Peyer's patch (tissue), 4 donors: ENCODE measurements at regions not wholly inside any gene's neighbourhood (a gene's known extent, or its start where the extent isn't known, plus 50 kb on each side); places are given as distances from the start of the nearest gene placed in this dataset.

Experiments
- DNase-seq, 3 donors: peaks; one replicate each; pipeline ENCODE4 v3.0.0-alpha.2; 2017 to 2019
- H3K27ac ChIP-seq, 4 donors: fragments of 200-600 bp; sonication (generic); one replicate each; pipeline ENCODE4 v1.5.1; 2016 to 2019
- H3K27me3 ChIP-seq, 2 donors: fragments of 200-600 bp; sonication (generic); one replicate each; pipeline ENCODE4 v1.5.1; 2019
- H3K36me3 ChIP-seq, 3 donors: fragments of 200-600 bp; sonication (generic); one replicate each; pipeline ENCODE4 v1.5.1; 2016 to 2019
- H3K4me1 ChIP-seq, 4 donors: fragments of 200-600 bp; sonication (generic); one replicate each; pipeline ENCODE4 v1.5.1; 2016 to 2019
- H3K4me3 ChIP-seq, 4 donors: fragments of 200-600 bp; sonication (generic); 1 replicate in 3 of 4; 2 replicates in 1 of 4; pipeline ENCODE4 v1.5.1; 2016 to 2019; ENCODE audit warnings: mild to moderate bottlenecking in 1 of 4
- H3K9me3 ChIP-seq, 4 donors: fragments of 200-600 bp; sonication (generic); one replicate each; pipeline ENCODE4 v1.5.1; 2016 to 2019; ENCODE audit warnings: mild to moderate bottlenecking in 1 of 4
- CTCF ChIP-seq, 6 experiments: fragments of 450-650 bp in 4 of 6; fragments of 200-600 bp in 2 of 6; sonication (generic) in 1 of 6; IDR thresholded peaks; one replicate each; pipeline ENCODE4 v1.5.1; 2017 to 2019; ENCODE audit warnings: antibody characterized with exemption in 6 of 6, mild to moderate bottlenecking in 3 of 6, moderate library complexity in 1 of 6
- POLR2A ChIP-seq, 2 donors: fragments of 450-650 bp; IDR thresholded peaks; one replicate each; pipeline ENCODE4 v1.5.1; 2017; ENCODE audit warnings: antibody characterized with exemption in 2 of 2, mild to moderate bottlenecking in 2 of 2, moderate library complexity in 2 of 2

- Histone ChIP-seq H3K4me3 (peak overlapping the region in 1 of 4 donors; percentile 9), H3K27me3 (no peaks in the 10 kb centered on the region), H3K36me3 (no peaks in the 10 kb centered on the region), H3K9me3 (no peaks in the 10 kb centered on the region), H3K27ac (peak overlapping the region; percentile 38 to 93 (median 78)), H3K4me1 (peaks cover 0 to 12% (median 0%) of the 10 kb centered on the region in 4 donors)
- TF ChIP-seq CTCF (IDR thresholded peaks at IDR 0.05) (no peak), POLR2A (IDR thresholded peaks at IDR 0.05) (no peak)
- no peak for DNase-seq
Observed at GRCh38 chr16:86196687-86197391, 297.9 kb downstream of the IRF8 start.

DNA sequence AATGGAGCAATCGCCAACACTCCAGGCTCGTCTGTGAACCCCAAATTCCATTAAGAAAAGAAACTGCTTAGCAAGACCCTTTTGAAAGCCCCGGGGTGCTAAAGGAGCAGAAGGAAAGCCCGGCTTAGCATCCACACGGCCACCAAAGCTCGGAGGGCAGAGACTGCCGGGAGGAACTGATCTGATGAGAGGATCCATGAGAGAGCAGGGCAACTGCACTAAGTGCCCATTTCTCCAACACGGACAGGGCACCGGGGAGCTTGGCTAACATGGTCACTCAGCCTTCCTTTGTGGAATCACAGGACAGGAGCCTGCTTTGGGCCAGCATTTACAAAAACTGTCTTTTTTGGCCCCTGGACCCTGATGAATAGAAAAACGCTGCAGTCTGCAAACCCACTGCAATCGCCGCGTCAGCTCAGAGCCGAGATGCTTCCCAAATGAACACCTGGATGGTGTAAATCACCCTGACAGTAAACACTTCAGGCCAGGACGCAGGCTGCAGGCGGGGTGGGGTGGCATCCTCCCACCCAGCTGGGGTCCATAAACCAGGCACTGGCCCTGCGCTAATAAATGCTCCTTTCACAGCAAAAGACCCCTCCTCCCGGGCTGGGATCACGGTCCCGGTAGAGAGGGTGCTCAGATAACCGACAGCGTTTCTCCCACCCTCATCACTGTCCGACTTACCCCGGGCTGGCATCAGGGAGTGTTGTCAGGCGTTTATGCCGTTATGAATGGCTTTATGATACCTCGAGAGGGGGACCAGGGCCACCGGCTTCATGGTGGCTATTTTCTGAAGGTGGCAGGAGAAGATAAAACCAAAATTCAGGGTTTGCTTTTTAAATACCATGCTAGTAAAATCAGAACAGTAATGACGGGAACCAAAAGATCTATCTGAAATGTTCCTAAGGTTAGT, 299.5 kb downstream of the IRF8 start:
- Histone ChIP-seq H3K27ac (peak overlapping the region; percentile 65 to 93 (median 78)), H3K4me1 (peaks cover 0 to 12% (median 0%) of the 10 kb centered on the region in 4 donors), H3K27me3 (no peaks in the 10 kb centered on the region), H3K36me3 (no peaks in the 10 kb centered on the region), H3K9me3 (no peaks in the 10 kb centered on the region), H3K4me3 (peak overlapping the region in 2 of 4 donors; percentile 9 to 12)
- TF ChIP-seq CTCF (IDR thresholded peaks at IDR 0.05) (no peak), POLR2A (IDR thresholded peaks at IDR 0.05) (no peak)
- DNase-seq: no peak

GRCh38 chr16:86199182-86199581, 300.2 kb downstream of the IRF8 start:
- Histone ChIP-seq H3K27ac (peak overlapping the region; percentile 65 to 93 (median 78)), H3K36me3 (no peaks in the 10 kb centered on the region), H3K4me3 (no peak overlapping the region)

DNA sequence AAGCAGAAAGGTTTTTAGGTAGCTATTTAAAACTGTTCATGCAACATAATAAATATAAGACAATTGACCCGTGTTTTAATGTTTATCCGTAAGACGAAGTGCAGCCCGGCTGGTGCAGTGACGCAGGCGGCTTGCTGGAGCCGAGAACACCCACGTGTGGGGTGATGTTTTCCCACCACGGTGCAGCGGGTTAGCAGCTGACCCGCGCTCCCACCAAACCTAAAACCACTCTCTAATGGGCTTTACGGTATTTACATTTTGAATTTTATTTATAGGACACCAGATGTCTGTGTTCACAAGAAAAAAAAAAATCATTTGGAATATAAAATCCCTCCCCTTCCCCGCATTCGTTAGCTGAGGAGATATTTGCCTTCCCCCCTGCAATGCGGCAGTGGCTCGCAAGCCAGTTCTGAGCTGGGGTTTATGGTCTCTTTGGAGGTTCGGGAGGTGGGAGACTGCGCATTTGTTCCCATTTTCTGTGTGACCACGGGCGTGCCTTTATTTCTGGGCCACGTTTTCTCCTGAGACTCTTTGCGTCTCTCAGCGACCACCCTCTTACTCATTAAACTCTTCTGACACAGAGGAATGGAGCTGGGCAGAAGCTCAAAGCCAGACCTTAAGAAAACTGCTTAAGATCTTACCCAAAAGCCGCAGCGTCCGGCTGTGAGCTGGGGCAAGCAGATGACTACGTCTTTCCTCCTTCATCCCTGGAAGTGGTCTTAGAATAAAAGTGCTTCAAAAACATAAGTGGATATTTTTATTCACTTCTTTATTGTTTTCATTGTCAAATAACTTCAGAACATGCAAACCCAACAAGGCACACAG, 301.1 kb downstream of the IRF8 start:
- H3K27me3 ChIP-seq: no peaks in the 10 kb centered on the region
- DNase-seq: peak in 1 of 3 donors; percentile 67
- no peaks in the 10 kb centered on the region for H3K36me3 ChIP-seq
- H3K4me1 ChIP-seq: peaks cover 0 to 8% (median 0%) of the 10 kb centered on the region in 4 donors
- H3K4me3 ChIP-seq: no peak overlapping the region
- no peak for TF ChIP-seq CTCF (IDR thresholded peaks at IDR 0.05)
- no peak for TF ChIP-seq POLR2A (IDR thresholded peaks at IDR 0.05)
- peak overlapping the region; percentile 65 to 93 (median 78) for H3K27ac ChIP-seq
- no peaks in the 10 kb centered on the region for H3K9me3 ChIP-seq

More at GRCh38 chr16:86199182-86199581, 300.2 kb downstream of the IRF8 start:
- DNase-seq: no peak
- TF ChIP-seq POLR2A (IDR thresholded peaks at IDR 0.05): no peak
- no peak for TF ChIP-seq CTCF (IDR thresholded peaks at IDR 0.05)
- Histone ChIP-seq H3K4me1 (peaks cover 0 to 12% (median 0%) of the 10 kb centered on the region in 4 donors), H3K27me3 (no peaks in the 10 kb centered on the region), H3K9me3 (no peaks in the 10 kb centered on the region)

DNA sequence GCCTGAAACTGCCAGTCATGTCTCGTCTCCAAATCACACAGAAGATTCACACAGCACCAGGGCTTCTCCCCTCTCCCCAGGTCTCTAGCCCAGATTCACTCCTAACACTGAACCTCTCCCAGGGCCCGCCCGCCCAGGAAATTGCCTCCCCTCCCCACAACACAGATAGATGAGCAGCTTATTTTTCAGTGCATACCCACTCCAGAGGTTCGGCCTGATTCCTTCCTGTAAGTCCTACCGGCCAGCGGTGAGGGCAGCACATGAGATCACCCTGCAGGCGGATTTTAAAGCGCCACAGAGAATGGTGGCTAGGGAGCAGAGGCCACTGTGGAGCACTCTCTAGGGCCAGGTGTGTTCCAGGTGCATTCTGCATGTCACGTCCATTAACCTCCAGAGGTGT, 301.8 kb downstream of the IRF8 start:
- peak overlapping the region; percentile 65 to 93 (median 78) for H3K27ac ChIP-seq
- H3K4me3 ChIP-seq: no peak overlapping the region
- peak in 1 of 6 experiments; percentile 4 for TF ChIP-seq CTCF (IDR thresholded peaks at IDR 0.05)
- TF ChIP-seq POLR2A (IDR thresholded peaks at IDR 0.05): no peak
- no peaks in the 10 kb centered on the region for H3K9me3 ChIP-seq
- peaks cover 0 to 6% (median 0%) of the 10 kb centered on the region in 4 donors for H3K4me1 ChIP-seq
- DNase-seq: no peak
- no peaks in the 10 kb centered on the region for H3K36me3 ChIP-seq
- H3K27me3 ChIP-seq: no peaks in the 10 kb centered on the region
